GM23338 (cell line): ENCODE measurements at regions not wholly inside any gene's neighbourhood (a gene's known extent, or its start where the extent isn't known, plus 50 kb on each side); places are given as distances from the start of the nearest gene placed in this dataset.

ENCODE experiments used
- ATAC-seq: fragments of 200-7000 bp; cut with Tn5 transposase; 3 replicates; pipeline ENCODE4 v1.9.1; 2020
- DNase-seq: peaks from one replicate; pipeline ENCODE4 v3.0.0-alpha.2; 2015; ENCODE audit warnings: low spot score
- H2AFZ ChIP-seq: fragments of 200-600 bp; sonication (generic); 2 replicates; pipeline ENCODE4 v1.8.0; 2016; ENCODE audit warnings: antibody characterized with exemption, mild to moderate bottlenecking, moderate library complexity
- H3F3A ChIP-seq: fragments of 200-600 bp; sonication (generic); replicated peaks from 2 replicates; pipeline ENCODE4 v1.8.0; 2017; ENCODE audit warnings: antibody characterized with exemption, mixed run types, low read depth
- H3K27ac ChIP-seq: fragments of 200-600 bp; sonication (generic); 2 replicates; pipeline ENCODE4 v1.6.1; 2016; ENCODE audit warnings: low read depth
- H3K27me3 ChIP-seq: fragments of 200-600 bp; sonication (generic); 2 replicates; pipeline ENCODE4 v1.8.0; 2016; ENCODE audit warnings: mild to moderate bottlenecking, mixed run types, moderate library complexity; ENCODE audit not compliant: insufficient read depth
- H3K36me3 ChIP-seq: fragments of 200-600 bp; sonication (generic); 2 replicates; pipeline ENCODE4 v1.8.0; 2016; ENCODE audit warnings: mild to moderate bottlenecking; ENCODE audit not compliant: insufficient read depth
- H3K4me1 ChIP-seq: fragments of 200-600 bp; sonication (generic); 2 replicates; pipeline ENCODE4 v1.8.0; 2016; ENCODE audit warnings: mild to moderate bottlenecking, moderate library complexity; ENCODE audit not compliant: insufficient read depth
- H3K4me2 ChIP-seq: fragments of 200-600 bp; sonication (generic); 2 replicates; pipeline ENCODE4 v1.7.1; 2017; ENCODE audit warnings: mixed run types
- H3K4me3 ChIP-seq: fragments of 200-600 bp; sonication (generic); 2 replicates; pipeline ENCODE4 v1.6.1; 2016; ENCODE audit warnings: mixed run types
- H3K79me2 ChIP-seq: fragments of 200-600 bp; sonication (generic); replicated peaks from 2 replicates; pipeline ENCODE4 v1.8.0; 2017; ENCODE audit warnings: mild to moderate bottlenecking; ENCODE audit not compliant: insufficient read depth
- H3K9me2 ChIP-seq: fragments of 200-600 bp; sonication (generic); 2 replicates; pipeline ENCODE4 v1.8.0; 2017; ENCODE audit not compliant: insufficient read depth
- H4K20me1 ChIP-seq: fragments of 200-600 bp; sonication (generic); replicated peaks from 2 replicates; pipeline ENCODE4 v1.8.0; 2017; ENCODE audit warnings: mild to moderate bottlenecking; ENCODE audit not compliant: insufficient read depth
- H3K27ac Mint-ChIP-seq: 2 replicates; pipeline ENCODE4 v1.8.0; 2020; ENCODE audit warnings: inconsistent platforms, mild to moderate bottlenecking, moderate library complexity, mixed read lengths
- H3K27me3 Mint-ChIP-seq: 3 replicates; pipeline ENCODE4 v1.8.0; 2022; ENCODE audit warnings: low read depth, mild to moderate bottlenecking, moderate library complexity, mixed read lengths, inconsistent platforms; ENCODE audit not compliant: insufficient read depth, poor library complexity
- H3K36me3 Mint-ChIP-seq: 3 replicates; pipeline ENCODE4 v1.8.0; 2021; ENCODE audit warnings: low read depth, mild to moderate bottlenecking, inconsistent platforms, moderate library complexity, mixed read lengths
- H3K4me1 Mint-ChIP-seq: 3 replicates; pipeline ENCODE4 v1.8.0; 2020; ENCODE audit warnings: mild to moderate bottlenecking, inconsistent platforms, mixed read lengths
- H3K4me3 Mint-ChIP-seq: 3 replicates; pipeline ENCODE4 v1.8.0; 2021; ENCODE audit warnings: moderate library complexity, mild to moderate bottlenecking, inconsistent platforms, mixed read lengths
- H3K9me3 Mint-ChIP-seq: 3 replicates; pipeline ENCODE4 v1.8.0; 2020; ENCODE audit warnings: moderate library complexity, mild to moderate bottlenecking, inconsistent platforms, mixed read lengths
- EZH2phosphoT487 ChIP-seq: fragments of 200-600 bp; sonication (generic); IDR thresholded peaks from one replicate; pipeline ENCODE4 v1.8.1; 2018; ENCODE audit warnings: antibody characterized with exemption; ENCODE audit not compliant: unreplicated experiment
- JUNB ChIP-seq: IDR thresholded peaks from one replicate; pipeline ENCODE4 v1.6.1; 2016; ENCODE audit warnings: antibody characterized with exemption; ENCODE audit not compliant: unreplicated experiment
- NANOG ChIP-seq: IDR thresholded peaks from 2 replicates; pipeline ENCODE4 v1.6.1; 2016; ENCODE audit warnings: antibody characterized with exemption, borderline replicate concordance
- POLR2AphosphoS5 ChIP-seq: IDR thresholded peaks from 2 replicates; pipeline ENCODE4 v1.6.1; 2016; ENCODE audit warnings: antibody characterized with exemption, low read depth
- ZNF114 ChIP-seq: fragments of 250-450 bp; sonication (Bioruptor Pico); IDR thresholded peaks from 2 replicates; pipeline ENCODE4 v1.5.0; 2020; ENCODE audit warnings: mild to moderate bottlenecking, moderate library complexity
- ZNF331 ChIP-seq: fragments of 250-450 bp; sonication (Bioruptor Pico); IDR thresholded peaks from 2 replicates; pipeline ENCODE4 v1.5.0; 2020; ENCODE audit warnings: low read depth, mild to moderate bottlenecking, moderate library complexity
- TF ChIP-seq, protein P1 (sequence below), 2 experiments: fragments of 200-600 bp in 1 of 2; sonication (generic) in 1 of 2; conservative IDR thresholded peaks; 2 replicates each; pipeline versions ENCODE4 v1.5.1 to v1.6.1; 2016 to 2017; ENCODE audit warnings: antibody characterized with exemption in 2 of 2, low read depth in 2 of 2, mild to moderate bottlenecking in 2 of 2, moderate library complexity in 1 of 2
- TF ChIP-seq, protein P2 (sequence below): IDR thresholded peaks from 2 replicates; pipeline ENCODE4 v1.6.1; 2016; ENCODE audit warnings: antibody characterized with exemption
- TF ChIP-seq, protein P3 (sequence below): fragments of 250-450 bp; sonication (Bioruptor Pico); IDR thresholded peaks from 2 replicates; pipeline ENCODE4 v1.5.0; 2020; ENCODE audit warnings: mild to moderate bottlenecking, moderate library complexity

DNA sequence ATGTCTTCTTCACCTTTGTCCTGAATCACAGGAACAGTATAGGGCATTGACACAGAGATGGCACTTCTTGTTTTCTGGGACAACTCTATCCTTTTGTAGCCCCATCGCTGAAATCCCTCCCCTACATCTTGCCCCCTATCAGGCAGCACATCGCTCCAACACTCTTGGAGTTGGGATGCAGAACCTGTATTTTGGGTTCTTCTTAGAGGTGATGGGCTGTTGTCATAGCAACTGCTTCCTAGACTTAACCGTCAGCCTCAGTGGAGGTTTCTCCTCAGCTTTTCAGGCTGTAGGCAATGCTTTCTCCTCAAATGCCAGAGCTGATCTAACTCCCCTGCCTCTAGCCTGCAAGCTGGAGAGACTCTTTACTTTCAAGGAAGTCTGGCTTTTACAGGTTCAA lies 99.9 kb upstream of the SPRED2 start:
- Histone ChIP-seq H3K27ac (no peak overlapping the region), H3K36me3 (no peaks in the 10 kb centered on the region), H3K4me2 (no peak overlapping the region), H3F3A (no peaks in the 10 kb centered on the region), H3K27me3 (no peaks in the 10 kb centered on the region), H4K20me1 (no peaks in the 10 kb centered on the region), H3K4me3 (no peak overlapping the region), H2AFZ (no peak overlapping the region), H3K4me1 (no peaks in the 10 kb centered on the region), H3K9me2 (peaks cover 6% of the 10 kb centered on the region; the same call in 1 of the 2 replicates), H3K79me2 (no peaks in the 10 kb centered on the region)
- Mint-ChIP-seq H3K36me3 (no peaks in the 10 kb centered on the region), H3K27ac (no peak overlapping the region), H3K27me3 (no peaks in the 10 kb centered on the region), H3K9me3 (no peaks in the 10 kb centered on the region), H3K4me3 (no peak overlapping the region), H3K4me1 (no peaks in the 10 kb centered on the region)
- DNase-seq (no peak), ATAC-seq (no peak)
- TF ChIP-seq ZNF331 (CRISPR knock-in tag) (no peak), POLR2AphosphoS5 (no peak), EZH2phosphoT487 (no peak), ZNF114 (no peak), JUNB (no peak), NANOG (no peak)
- TF ChIP-seq, protein P1, sequence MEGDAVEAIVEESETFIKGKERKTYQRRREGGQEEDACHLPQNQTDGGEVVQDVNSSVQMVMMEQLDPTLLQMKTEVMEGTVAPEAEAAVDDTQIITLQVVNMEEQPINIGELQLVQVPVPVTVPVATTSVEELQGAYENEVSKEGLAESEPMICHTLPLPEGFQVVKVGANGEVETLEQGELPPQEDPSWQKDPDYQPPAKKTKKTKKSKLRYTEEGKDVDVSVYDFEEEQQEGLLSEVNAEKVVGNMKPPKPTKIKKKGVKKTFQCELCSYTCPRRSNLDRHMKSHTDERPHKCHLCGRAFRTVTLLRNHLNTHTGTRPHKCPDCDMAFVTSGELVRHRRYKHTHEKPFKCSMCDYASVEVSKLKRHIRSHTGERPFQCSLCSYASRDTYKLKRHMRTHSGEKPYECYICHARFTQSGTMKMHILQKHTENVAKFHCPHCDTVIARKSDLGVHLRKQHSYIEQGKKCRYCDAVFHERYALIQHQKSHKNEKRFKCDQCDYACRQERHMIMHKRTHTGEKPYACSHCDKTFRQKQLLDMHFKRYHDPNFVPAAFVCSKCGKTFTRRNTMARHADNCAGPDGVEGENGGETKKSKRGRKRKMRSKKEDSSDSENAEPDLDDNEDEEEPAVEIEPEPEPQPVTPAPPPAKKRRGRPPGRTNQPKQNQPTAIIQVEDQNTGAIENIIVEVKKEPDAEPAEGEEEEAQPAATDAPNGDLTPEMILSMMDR (conservative IDR thresholded peaks at IDR 0.05; ENCODE audit: low read depth in 2 of 2) = no peak
- TF ChIP-seq, protein P2, sequence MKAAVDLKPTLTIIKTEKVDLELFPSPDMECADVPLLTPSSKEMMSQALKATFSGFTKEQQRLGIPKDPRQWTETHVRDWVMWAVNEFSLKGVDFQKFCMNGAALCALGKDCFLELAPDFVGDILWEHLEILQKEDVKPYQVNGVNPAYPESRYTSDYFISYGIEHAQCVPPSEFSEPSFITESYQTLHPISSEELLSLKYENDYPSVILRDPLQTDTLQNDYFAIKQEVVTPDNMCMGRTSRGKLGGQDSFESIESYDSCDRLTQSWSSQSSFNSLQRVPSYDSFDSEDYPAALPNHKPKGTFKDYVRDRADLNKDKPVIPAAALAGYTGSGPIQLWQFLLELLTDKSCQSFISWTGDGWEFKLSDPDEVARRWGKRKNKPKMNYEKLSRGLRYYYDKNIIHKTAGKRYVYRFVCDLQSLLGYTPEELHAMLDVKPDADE = no peak
- TF ChIP-seq, protein P3, sequence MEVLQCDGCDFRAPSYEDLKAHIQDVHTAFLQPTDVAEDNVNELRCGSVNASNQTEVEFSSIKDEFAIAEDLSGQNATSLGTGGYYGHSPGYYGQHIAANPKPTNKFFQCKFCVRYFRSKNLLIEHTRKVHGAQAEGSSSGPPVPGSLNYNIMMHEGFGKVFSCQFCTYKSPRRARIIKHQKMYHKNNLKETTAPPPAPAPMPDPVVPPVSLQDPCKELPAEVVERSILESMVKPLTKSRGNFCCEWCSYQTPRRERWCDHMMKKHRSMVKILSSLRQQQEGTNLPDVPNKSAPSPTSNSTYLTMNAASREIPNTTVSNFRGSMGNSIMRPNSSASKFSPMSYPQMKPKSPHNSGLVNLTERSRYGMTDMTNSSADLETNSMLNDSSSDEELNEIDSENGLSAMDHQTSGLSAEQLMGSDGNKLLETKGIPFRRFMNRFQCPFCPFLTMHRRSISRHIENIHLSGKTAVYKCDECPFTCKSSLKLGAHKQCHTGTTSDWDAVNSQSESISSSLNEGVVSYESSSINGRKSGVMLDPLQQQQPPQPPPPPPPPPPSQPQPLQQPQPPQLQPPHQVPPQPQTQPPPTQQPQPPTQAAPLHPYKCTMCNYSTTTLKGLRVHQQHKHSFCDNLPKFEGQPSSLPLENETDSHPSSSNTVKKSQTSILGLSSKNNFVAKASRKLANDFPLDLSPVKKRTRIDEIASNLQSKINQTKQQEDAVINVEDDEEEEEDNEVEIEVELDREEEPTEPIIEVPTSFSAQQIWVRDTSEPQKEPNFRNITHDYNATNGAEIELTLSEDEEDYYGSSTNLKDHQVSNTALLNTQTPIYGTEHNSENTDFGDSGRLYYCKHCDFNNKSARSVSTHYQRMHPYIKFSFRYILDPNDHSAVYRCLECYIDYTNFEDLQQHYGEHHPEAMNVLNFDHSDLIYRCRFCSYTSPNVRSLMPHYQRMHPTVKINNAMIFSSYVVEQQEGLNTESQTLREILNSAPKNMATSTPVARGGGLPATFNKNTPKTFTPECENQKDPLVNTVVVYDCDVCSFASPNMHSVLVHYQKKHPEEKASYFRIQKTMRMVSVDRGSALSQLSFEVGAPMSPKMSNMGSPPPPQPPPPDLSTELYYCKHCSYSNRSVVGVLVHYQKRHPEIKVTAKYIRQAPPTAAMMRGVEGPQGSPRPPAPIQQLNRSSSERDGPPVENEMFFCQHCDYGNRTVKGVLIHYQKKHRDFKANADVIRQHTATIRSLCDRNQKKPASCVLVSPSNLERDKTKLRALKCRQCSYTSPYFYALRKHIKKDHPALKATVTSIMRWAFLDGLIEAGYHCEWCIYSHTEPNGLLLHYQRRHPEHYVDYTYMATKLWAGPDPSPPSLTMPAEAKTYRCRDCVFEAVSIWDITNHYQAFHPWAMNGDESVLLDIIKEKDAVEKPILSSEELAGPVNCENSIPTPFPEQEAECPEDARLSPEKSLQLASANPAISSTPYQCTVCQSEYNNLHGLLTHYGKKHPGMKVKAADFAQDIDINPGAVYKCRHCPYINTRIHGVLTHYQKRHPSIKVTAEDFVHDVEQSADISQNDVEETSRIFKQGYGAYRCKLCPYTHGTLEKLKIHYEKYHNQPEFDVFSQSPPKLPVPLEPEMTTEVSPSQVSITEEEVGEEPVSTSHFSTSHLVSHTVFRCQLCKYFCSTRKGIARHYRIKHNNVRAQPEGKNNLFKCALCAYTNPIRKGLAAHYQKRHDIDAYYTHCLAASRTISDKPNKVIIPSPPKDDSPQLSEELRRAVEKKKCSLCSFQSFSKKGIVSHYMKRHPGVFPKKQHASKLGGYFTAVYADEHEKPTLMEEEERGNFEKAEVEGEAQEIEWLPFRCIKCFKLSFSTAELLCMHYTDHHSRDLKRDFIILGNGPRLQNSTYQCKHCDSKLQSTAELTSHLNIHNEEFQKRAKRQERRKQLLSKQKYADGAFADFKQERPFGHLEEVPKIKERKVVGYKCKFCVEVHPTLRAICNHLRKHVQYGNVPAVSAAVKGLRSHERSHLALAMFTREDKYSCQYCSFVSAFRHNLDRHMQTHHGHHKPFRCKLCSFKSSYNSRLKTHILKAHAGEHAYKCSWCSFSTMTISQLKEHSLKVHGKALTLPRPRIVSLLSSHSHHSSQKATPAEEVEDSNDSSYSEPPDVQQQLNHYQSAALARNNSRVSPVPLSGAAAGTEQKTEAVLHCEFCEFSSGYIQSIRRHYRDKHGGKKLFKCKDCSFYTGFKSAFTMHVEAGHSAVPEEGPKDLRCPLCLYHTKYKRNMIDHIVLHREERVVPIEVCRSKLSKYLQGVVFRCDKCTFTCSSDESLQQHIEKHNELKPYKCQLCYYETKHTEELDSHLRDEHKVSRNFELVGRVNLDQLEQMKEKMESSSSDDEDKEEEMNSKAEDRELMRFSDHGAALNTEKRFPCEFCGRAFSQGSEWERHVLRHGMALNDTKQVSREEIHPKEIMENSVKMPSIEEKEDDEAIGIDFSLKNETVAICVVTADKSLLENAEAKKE (CRISPR knock-in tag) = no peak
